ENCODE measurements at regions not wholly inside any gene's neighbourhood (a gene's known extent, or its start where the extent isn't known, plus 50 kb on each side); places are given as distances from the start of the nearest gene placed in this dataset.

DNA sequence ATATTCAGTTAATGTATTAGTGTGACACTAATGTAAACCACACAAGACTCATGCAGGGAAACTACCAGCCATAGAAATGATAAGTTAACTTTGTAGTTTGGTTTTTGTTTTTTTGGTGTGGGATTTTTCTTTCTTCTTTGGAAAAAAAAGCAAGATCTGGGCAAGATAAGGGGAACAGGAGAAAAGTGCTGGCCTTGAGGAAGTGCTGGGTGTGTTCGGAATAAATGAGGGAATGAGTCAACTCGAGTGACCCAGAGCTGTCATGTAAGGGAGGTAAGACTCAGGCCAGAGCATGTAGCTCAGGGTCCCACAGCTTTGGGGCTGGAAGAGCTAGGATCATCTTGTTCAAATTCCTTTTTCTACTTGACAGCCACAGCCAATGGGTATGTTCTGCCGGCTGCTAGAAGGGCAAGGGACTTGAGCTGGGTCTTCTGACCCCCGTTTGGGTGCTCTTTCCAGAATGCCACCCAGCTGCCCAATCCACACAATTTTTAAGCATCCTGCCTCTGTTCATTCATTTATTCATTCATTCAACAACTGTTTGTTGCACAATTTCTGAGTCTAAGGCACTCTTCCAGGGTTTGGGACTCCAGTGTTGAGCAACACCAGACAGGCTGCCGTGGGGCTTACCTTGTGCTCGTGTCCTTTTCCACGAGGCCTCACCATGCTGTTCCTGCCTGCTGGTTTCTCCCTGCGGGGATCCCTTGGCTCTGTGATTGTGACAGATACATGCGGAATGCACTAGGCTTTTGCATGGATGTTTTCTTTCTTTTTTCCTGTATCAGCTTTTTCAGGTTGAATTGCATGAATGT is 54.5 kb downstream of the CLDN34 start:
- TF ChIP-seq, protein P1, sequence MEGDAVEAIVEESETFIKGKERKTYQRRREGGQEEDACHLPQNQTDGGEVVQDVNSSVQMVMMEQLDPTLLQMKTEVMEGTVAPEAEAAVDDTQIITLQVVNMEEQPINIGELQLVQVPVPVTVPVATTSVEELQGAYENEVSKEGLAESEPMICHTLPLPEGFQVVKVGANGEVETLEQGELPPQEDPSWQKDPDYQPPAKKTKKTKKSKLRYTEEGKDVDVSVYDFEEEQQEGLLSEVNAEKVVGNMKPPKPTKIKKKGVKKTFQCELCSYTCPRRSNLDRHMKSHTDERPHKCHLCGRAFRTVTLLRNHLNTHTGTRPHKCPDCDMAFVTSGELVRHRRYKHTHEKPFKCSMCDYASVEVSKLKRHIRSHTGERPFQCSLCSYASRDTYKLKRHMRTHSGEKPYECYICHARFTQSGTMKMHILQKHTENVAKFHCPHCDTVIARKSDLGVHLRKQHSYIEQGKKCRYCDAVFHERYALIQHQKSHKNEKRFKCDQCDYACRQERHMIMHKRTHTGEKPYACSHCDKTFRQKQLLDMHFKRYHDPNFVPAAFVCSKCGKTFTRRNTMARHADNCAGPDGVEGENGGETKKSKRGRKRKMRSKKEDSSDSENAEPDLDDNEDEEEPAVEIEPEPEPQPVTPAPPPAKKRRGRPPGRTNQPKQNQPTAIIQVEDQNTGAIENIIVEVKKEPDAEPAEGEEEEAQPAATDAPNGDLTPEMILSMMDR (IDR thresholded peaks at IDR 0.05) = no peak
- no peak for TF ChIP-seq EZH2 (IDR thresholded peaks at IDR 0.05; ENCODE audit: borderline replicate concordance, insufficient read depth, low read depth, low read length, poor library complexity, severe bottlenecking)

Measured in B cell (primary cell).